ENCODE measurements at regions not wholly inside any gene's neighbourhood (a gene's known extent, or its start where the extent isn't known, plus 50 kb on each side); places are given as distances from the start of the nearest gene placed in this dataset.

GRCh38 chr12:75922944-75923642, 108.5 kb downstream of the PHLDA1 start:
- TF ChIP-seq REST (IDR thresholded peaks at IDR 0.05; ENCODE audit: insufficient read depth in 1 of 2, low read depth in 2 of 2, low read length in 2 of 2) (no peak), POLR2AphosphoS5 (IDR thresholded peaks at IDR 0.05; ENCODE audit: low read depth, low read length) (no peak), TAF1 (IDR thresholded peaks at IDR 0.05; ENCODE audit: borderline replicate concordance, insufficient read depth, low read length) (no peak), SIN3A (IDR thresholded peaks at IDR 0.05; ENCODE audit: borderline replicate concordance, insufficient read depth, low read length) (no peak), FOXP2 (optimal IDR thresholded peaks at IDR 0.05; ENCODE audit: borderline replicate concordance, extremely low read depth, extremely low read length, insufficient read depth) (no peak)

Measured in PFSK-1 (cell line).